K562 (cell line): ENCODE measurements at regions not wholly inside any gene's neighbourhood (a gene's known extent, or its start where the extent isn't known, plus 50 kb on each side); places are given as distances from the start of the nearest gene placed in this dataset.

Source experiments
- ATAC-seq: fragments of 200-7000 bp; cut with Tn5 transposase; 3 replicates; pipeline ENCODE4 v1.9.1; 2020; ENCODE audit warnings: moderate library complexity
- BruUV-seq: library from RNA; stranded (reverse); fragments of 400-500 nt; replicated peaks from 2 replicates; lab custom pipeline; 2021; lab: Mats Ljungman, UMichigan
- CTCF ChIA-PET: fragments of 300-600 bp; formaldehyde crosslinking; extraction: SDS; loops from one replicate; lab custom pipeline; 2021; ENCODE audit warnings: low intra/inter-chr PET ratio; lab: Yijun Ruan, JAX
- POLR2A ChIA-PET: fragments of 300-600, 350-650 bp; sonication (Branson Sonifier 250); formaldehyde crosslinking; extraction: SDS; loops from one replicate; lab custom pipeline; 2021; ENCODE audit warnings: antibody characterized with exemption, inconsistent platforms; lab: Yijun Ruan, JAX
- DNase-seq, 4 experiments: peaks; one replicate each; pipeline versions ENCODE4 v3.0.0 to v3.0.0-alpha.2; 2011 to 2018; ENCODE audit warnings: low spot score in 3 of 4, mixed read lengths in 3 of 4; ENCODE audit errors: extremely low read depth in 1 of 4
- FAIRE-seq: peaks from 2 replicates; lab custom pipeline; 2011; peaks lifted over from hg19 to GRCh38; lab: Jason Lieb, UNC
- H2AFZ ChIP-seq: 2 replicates; pipeline ENCODE4 v1.6.0; 2011; ENCODE audit warnings: low read depth, low read length, control low read depth, inconsistent platforms
- H3K27ac ChIP-seq: fragments of 200-600 bp; 3 replicates; pipeline ENCODE4 v1.8.0; 2011; ENCODE audit warnings: low read depth, mild to moderate bottlenecking, control low read depth, inconsistent platforms, low read length, moderate library complexity, mixed read lengths; ENCODE audit errors: extremely low read depth
- H3K27me3 ChIP-seq, 2 experiments: fragments of 300-600 bp in 1 of 2; 2 replicates in 1 of 2; 3 replicates in 1 of 2; pipeline versions ENCODE4 v1.6.0 to v1.8.0; 2011; ENCODE audit warnings: inconsistent platforms in 2 of 2, low read length in 2 of 2, mild to moderate bottlenecking in 1 of 2, mixed read lengths in 1 of 2, moderate library complexity in 1 of 2; ENCODE audit not compliant: control insufficient read depth in 2 of 2, insufficient read depth in 2 of 2
- H3K36me3 ChIP-seq: fragments of 300-600 bp; 3 replicates; pipeline ENCODE4 v1.8.0; 2011; ENCODE audit warnings: mild to moderate bottlenecking, low read length, inconsistent platforms; ENCODE audit not compliant: control insufficient read depth, insufficient read depth
- H3K4me1 ChIP-seq, 2 experiments: fragments of 200-600 bp in 1 of 2; replicated peaks in 1 of 2; 2 replicates in 1 of 2; 3 replicates in 1 of 2; pipeline versions ENCODE4 v1.5.1 to v1.8.0; 2011; ENCODE audit warnings: inconsistent platforms in 2 of 2, low read length in 2 of 2, mild to moderate bottlenecking in 1 of 2, mixed read lengths in 1 of 2, moderate library complexity in 1 of 2; ENCODE audit not compliant: control insufficient read depth in 2 of 2, insufficient read depth in 2 of 2
- H3K4me2 ChIP-seq: 2 replicates; pipeline ENCODE4 v1.6.1; 2011; ENCODE audit warnings: low read length, control low read depth, inconsistent platforms, mixed read lengths; ENCODE audit not compliant: insufficient read depth
- H3K4me3 ChIP-seq: fragments of 200-600 bp; sonication (generic), shearing (Covaris generic); 2 replicates; pipeline ENCODE4 v1.5.1; 2016; ENCODE audit warnings: control low read depth, inconsistent platforms
- H3K79me2 ChIP-seq: fragments of 200-600 bp; 3 replicates; pipeline ENCODE4 v1.8.0; 2011; ENCODE audit warnings: low read length, inconsistent platforms; ENCODE audit not compliant: control insufficient read depth, insufficient read depth
- H3K9ac ChIP-seq, 2 experiments: 2 replicates each; pipeline versions ENCODE4 v1.6.0 to v1.6.1; 2011; ENCODE audit warnings: low read depth in 2 of 2, low read length in 2 of 2, control low read depth in 1 of 2, inconsistent platforms in 1 of 2, mild to moderate bottlenecking in 1 of 2, mixed read lengths in 1 of 2; ENCODE audit not compliant: insufficient read depth in 1 of 2
- H3K9me1 ChIP-seq: one replicate; pipeline ENCODE4 v1.6.0; 2011; ENCODE audit warnings: inconsistent platforms, mild to moderate bottlenecking, low read length, moderate library complexity; ENCODE audit not compliant: control insufficient read depth, insufficient read depth
- H3K9me3 ChIP-seq: replicated peaks from 2 replicates; pipeline ENCODE4 v1.5.1; 2011; ENCODE audit warnings: low read depth, low read length, inconsistent platforms; ENCODE audit not compliant: control insufficient read depth, insufficient read depth
- H4K20me1 ChIP-seq: replicated peaks from 2 replicates; pipeline ENCODE4 v1.6.1; 2011; ENCODE audit warnings: low read length, inconsistent platforms, mixed read lengths; ENCODE audit not compliant: control insufficient read depth, insufficient read depth
- BRCA1 ChIP-seq, 2 experiments: fragments of 450-650 bp in 1 of 2; sonication (generic) in 1 of 2; formaldehyde crosslinking in 1 of 2; IDR thresholded peaks; 2 replicates each; pipeline versions ENCODE4 v1.5.0 to v1.6.1; 2017 to 2020; ENCODE audit warnings: mild to moderate bottlenecking in 1 of 2, missing genetic modification reagents in 1 of 2
- CBFA2T2 ChIP-seq: fragments of 450-650 bp; conservative IDR thresholded peaks from 2 replicates; pipeline ENCODE4 v1.6.1; 2017; ENCODE audit warnings: mild to moderate bottlenecking
- CREB1 ChIP-seq, 2 experiments: sonication (generic) in 1 of 2; formaldehyde crosslinking in 1 of 2; IDR thresholded peaks; 2 replicates each; pipeline versions ENCODE4 v1.6.1 to v1.8.0; 2012 to 2022; ENCODE audit warnings: inconsistent platforms in 1 of 2, mild to moderate bottlenecking in 1 of 2, missing genetic modification reagents in 1 of 2, moderate library complexity in 1 of 2
- GATA2 ChIP-seq: sonication (generic); formaldehyde crosslinking; IDR thresholded peaks from 2 replicates; pipeline ENCODE4 v1.4.0; 2020; ENCODE audit warnings: mild to moderate bottlenecking, missing genetic modification reagents
- L3MBTL2 ChIP-seq: fragments of 450-650 bp; IDR thresholded peaks from 2 replicates; pipeline ENCODE4 v1.6.1; 2016; ENCODE audit warnings: mild to moderate bottlenecking, moderate library complexity
- MAFG ChIP-seq: fragments of 450-650 bp; conservative IDR thresholded peaks from 2 replicates; pipeline ENCODE4 v1.6.1; 2016; ENCODE audit warnings: missing genetic modification characterization, missing compliant biosample characterization
- RAD51 ChIP-seq: fragments of 450-650 bp; IDR thresholded peaks from 2 replicates; pipeline ENCODE4 v1.7.1; 2016; ENCODE audit warnings: low read depth, mild to moderate bottlenecking, borderline replicate concordance
- REST ChIP-seq, 2 experiments: fragments of 450-650 bp; formaldehyde crosslinking in 1 of 2; IDR thresholded peaks; 2 replicates each; pipeline versions ENCODE4 v1.4.0 to v1.6.1; 2014 to 2020; ENCODE audit warnings: mild to moderate bottlenecking in 2 of 2, borderline replicate concordance in 1 of 2, low read depth in 1 of 2
- SNIP1 ChIP-seq: fragments of 450-650 bp; IDR thresholded peaks from 2 replicates; pipeline ENCODE4 v1.7.1; 2017; ENCODE audit warnings: low read depth, mild to moderate bottlenecking
- USF2 ChIP-seq: sonication (generic); formaldehyde crosslinking; IDR thresholded peaks from 2 replicates; pipeline ENCODE4 v1.5.0; 2020; ENCODE audit warnings: missing genetic modification reagents
- ZFP36 ChIP-seq: fragments of 150-350 bp; IDR thresholded peaks from 2 replicates; pipeline ENCODE4 v1.6.1; 2018; ENCODE audit warnings: low read length, low read depth; ENCODE audit not compliant: partially characterized antibody
- ZNF140 ChIP-seq: fragments of 250-450 bp; sonication (Bioruptor Pico); IDR thresholded peaks from 2 replicates; pipeline ENCODE4 v1.8.0; 2021; ENCODE audit warnings: moderate library complexity, mild to moderate bottlenecking, inconsistent platforms
- ZNF24 ChIP-seq: fragments of 450-650 bp; IDR thresholded peaks from 2 replicates; pipeline ENCODE4 v1.6.1; 2016
- ZNF780A ChIP-seq: fragments of 250-450 bp; sonication (Bioruptor Pico); IDR thresholded peaks from 2 replicates; pipeline ENCODE4 v1.5.0; 2021; ENCODE audit warnings: mild to moderate bottlenecking
- WGBS: fragments of 100-300 bp; shearing (Covaris generic); methylation state at CpG from one replicate; pipeline ENCODE4 v1.1.6; 2016; ENCODE audit warnings: low coverage, mixed read lengths; ENCODE audit not compliant: insufficient coverage; ENCODE audit errors: missing lambda C conversion rate; 5-methylcytosine and 5-hydroxymethylcytosine counted together
- in situ Hi-C: fragments of 300-500 bp; cut with MboI; formaldehyde crosslinking; loops from 4 replicates; pipeline ENCODE4 v1.15.0; 2018; ENCODE audit warnings: inconsistent platforms, mixed read lengths
- intact Hi-C: fragments of 100-400 bp; cut with micrococcal nuclease; formaldehyde crosslinking; loops from 2 replicates; pipeline ENCODE4 v1.14.2; 2022

DNA sequence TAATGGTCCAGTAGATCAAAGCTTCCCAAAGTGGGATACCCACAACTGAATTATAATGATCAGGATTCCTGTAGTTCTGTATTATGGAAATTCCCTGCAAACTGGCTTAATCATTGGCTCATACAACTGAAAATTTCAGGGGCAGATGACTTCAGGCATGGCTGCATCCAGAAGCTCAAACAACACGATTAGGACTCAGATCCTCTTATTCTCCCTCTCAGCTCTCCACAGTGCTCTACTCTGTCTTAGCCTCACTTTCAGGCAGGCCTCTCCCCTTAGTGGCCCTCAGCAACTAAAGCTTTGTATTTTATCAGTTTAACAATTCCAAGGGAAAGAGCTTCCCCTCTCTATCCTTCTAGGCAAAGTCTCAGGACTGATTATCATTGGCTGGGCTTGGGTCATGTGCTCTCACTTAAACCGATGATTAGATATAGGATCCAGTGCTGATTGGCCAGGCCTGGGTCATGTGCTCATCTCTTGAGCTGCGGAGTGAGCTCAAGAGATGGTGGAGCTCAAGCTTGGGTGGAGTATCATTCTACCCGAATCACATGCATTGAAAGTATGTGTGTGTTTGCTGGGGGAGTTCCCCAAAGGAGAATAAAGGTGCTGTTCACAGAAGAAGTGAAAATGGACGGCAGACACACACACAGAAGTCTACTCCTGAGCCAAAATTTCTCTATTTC, 57.9 kb upstream of the RUNX3 start:
- Histone ChIP-seq H3K9ac (no peak overlapping the region), H3K27me3 (peaks cover 48 to 92% of the 10 kb centered on the region in 2 experiments), H2AFZ (no peak overlapping the region), H4K20me1 (peaks cover 7% of the 10 kb centered on the region; the same call in 1 of the 2 replicates), H3K4me3 (no peak overlapping the region), H3K4me1 (no peaks in the 10 kb centered on the region; a peak in 1 of 5 replicates), H3K27ac (no peak overlapping the region), H3K9me1 (no peaks in the 10 kb centered on the region), H3K9me3 (no peaks in the 10 kb centered on the region), H3K79me2 (no peaks in the 10 kb centered on the region), H3K4me2 (no peak overlapping the region), H3K36me3 (no peaks in the 10 kb centered on the region)
- 2% methylated on average over 5 of the region's 5 CpGs for WGBS
- intact Hi-C loops: no loop called here
- POLR2A ChIA-PET: interaction anchor here (0.7 to 1.3 kb wide), 3 partner anchors 9 to 23 kb away, joined by 4 to 6 read pairs (median 4); no protein-coding TSS in a partner anchor
- CTCF ChIA-PET: no interaction called here
- DNase-seq: peak in 2 of 4 experiments; percentile 23 to 43
- in situ Hi-C loops: no loop called here
- FAIRE-seq: peak; percentile 49
- peak; percentile 80 for ATAC-seq
- no TSS peak for BruUV-seq
- TF ChIP-seq CBFA2T2 (peak; percentile 31), ZFP36 (no peak), REST (IDR thresholded peaks at IDR 0.05; ENCODE audit: borderline replicate concordance) (peak; percentile 26; the same call in 1 of the 2 replicates), REST (CRISPR knock-in tag; IDR thresholded peaks at IDR 0.05; ENCODE audit: low read depth) (no peak), L3MBTL2 (0 out of 2 replicates have a peak, but pooled peaks have one; percentile 18), ZNF24 (no peak), ZNF140 (no peak), ZNF780A (no peak), SNIP1 (no peak), USF2 (CRISPR knock-in tag) (peak; percentile 89), CREB1 (IDR thresholded peaks at IDR 0.05) (no peak), CREB1 (CRISPR knock-in tag; IDR thresholded peaks at IDR 0.05) (no peak), RAD51 (peak; percentile 90), MAFG (no peak), BRCA1 (IDR thresholded peaks at IDR 0.05) (no peak), BRCA1 (CRISPR knock-in tag; IDR thresholded peaks at IDR 0.05) (no peak), GATA2 (CRISPR knock-in tag) (peak; percentile 44; the same call in 1 of the 2 replicates)
